22Rv1 (cell line): ENCODE measurements at regions not wholly inside any gene's neighbourhood (a gene's known extent, or its start where the extent isn't known, plus 50 kb on each side); places are given as distances from the start of the nearest gene placed in this dataset.

ENCODE experiments used
- ZFX ChIP-seq: fragments of 450-650 bp; IDR thresholded peaks from 2 replicates; pipeline ENCODE4 v1.6.1; 2017; ENCODE audit warnings: antibody characterized with exemption, borderline replicate concordance
- TF ChIP-seq, protein P1 (sequence below): fragments of 450-650 bp; IDR thresholded peaks from 2 replicates; pipeline ENCODE4 v1.5.1; 2017; ENCODE audit warnings: mild to moderate bottlenecking

DNA sequence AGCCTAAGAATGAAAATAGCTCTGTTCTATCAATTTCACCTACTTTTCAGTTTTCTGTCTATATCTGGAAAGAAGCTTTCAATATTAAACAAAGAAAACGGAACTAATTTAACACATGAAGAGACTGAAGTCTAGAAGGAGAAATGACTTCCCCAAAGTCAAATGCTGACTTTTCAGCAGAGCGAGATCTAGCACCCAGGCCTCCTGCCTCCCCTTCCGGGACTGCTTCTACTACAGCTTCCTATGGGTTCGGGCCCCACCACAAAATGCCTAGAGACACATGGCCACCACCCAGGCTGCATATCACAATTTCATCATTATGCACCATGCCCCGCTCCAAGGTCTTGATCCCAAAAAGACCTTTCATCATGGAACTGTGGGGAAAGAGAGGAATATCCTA lies 104.5 kb downstream of the SST start:
- TF ChIP-seq, protein P1, sequence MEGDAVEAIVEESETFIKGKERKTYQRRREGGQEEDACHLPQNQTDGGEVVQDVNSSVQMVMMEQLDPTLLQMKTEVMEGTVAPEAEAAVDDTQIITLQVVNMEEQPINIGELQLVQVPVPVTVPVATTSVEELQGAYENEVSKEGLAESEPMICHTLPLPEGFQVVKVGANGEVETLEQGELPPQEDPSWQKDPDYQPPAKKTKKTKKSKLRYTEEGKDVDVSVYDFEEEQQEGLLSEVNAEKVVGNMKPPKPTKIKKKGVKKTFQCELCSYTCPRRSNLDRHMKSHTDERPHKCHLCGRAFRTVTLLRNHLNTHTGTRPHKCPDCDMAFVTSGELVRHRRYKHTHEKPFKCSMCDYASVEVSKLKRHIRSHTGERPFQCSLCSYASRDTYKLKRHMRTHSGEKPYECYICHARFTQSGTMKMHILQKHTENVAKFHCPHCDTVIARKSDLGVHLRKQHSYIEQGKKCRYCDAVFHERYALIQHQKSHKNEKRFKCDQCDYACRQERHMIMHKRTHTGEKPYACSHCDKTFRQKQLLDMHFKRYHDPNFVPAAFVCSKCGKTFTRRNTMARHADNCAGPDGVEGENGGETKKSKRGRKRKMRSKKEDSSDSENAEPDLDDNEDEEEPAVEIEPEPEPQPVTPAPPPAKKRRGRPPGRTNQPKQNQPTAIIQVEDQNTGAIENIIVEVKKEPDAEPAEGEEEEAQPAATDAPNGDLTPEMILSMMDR: no peak
- TF ChIP-seq ZFX: no peak
